GM18498 (cell line): ENCODE measurements at regions not wholly inside any gene's neighbourhood (a gene's known extent, or its start where the extent isn't known, plus 50 kb on each side); places are given as distances from the start of the nearest gene placed in this dataset.
"Not testable (repeated sequence)": the region's sequence is repeated elsewhere in the genome, so short reads cannot be mapped to it uniquely, and the experiment has no call there.

ENCODE experiments used
- ATAC-seq: cut with Tn5 transposase; IDR thresholded peaks from one replicate; pipeline ENCODE4 v1.9.1; 2021; ENCODE audit warnings: mild to moderate bottlenecking, moderate library complexity; ENCODE audit not compliant: unreplicated experiment

DNA sequence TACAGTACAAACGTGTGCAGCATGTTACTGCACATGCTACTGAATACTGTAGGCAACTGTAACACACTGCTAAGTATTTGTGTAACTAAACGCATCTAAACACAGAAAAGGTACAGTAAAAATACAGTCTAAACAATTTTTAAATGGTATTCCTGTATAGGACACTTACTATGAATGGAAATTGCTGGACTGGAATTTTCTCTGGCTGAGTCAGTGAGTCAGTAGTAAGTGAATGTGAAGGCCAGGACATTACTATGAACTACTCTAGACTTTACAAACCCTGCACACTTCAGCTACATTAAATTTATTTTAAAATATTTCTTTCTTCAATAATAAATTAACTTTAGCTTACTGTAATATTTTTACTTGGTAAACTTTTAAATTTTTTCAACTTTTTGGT is 225.0 kb upstream of the TENT5A start:
- no peak for ATAC-seq

DNA sequence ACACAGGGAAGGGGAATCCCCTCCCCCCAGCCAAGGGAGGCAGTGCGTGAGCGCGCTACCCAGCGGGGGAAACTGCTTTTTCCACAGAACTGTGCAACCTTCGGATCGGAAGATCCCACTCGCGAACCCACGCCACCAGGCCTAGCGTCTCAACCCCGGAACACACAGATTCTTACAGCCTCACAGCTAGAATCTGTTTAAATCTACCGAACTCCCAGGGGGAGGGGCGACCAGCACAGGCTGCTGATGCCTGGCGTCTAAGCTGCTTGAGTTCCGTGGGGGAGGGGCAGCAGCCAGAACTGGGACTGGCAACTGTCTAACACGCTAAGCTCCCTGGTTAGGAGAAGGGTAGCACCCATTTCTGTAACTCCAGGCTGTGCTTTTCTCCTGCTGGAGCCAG is 217.3 kb upstream of the TENT5A start:
- ATAC-seq = no peak

DNA sequence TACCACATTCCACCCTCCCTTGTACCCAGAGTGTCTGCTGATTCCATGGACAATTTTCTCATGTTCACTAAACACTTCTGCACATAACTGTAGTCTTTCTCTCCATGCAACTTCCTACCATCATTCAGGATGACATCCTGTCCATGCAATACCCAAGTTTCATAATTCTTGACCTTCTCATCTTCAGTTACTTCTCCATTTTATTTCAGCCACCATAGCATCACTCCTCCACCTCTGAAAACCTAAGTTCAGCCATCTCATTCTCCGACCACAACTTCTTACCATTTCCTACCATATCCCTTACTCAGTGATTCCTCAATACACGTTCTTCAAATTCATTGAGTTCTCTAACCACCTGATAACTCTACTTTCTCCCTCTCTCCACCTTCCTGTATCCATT is 216.5 kb upstream of the TENT5A start:
- ATAC-seq = no peak

DNA sequence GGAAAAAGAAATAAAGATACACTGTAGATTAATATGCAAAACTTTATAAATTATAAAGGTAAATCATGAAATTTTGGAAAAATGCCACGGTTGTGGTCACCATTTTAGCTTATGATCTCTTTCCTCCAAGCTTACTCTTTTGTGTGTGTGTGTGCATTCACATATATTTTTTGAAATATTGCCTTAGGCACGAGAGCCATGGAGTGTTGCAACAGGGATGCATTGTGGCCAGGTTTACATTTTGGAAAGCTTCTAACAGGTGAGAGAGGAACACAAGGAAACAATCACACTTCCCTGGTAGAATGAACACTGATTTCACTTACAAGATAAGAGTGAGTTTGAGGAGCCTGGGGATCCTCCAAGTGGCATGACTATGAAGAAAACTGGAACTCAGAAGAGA is 214.5 kb upstream of the TENT5A start:
- no peak for ATAC-seq

DNA sequence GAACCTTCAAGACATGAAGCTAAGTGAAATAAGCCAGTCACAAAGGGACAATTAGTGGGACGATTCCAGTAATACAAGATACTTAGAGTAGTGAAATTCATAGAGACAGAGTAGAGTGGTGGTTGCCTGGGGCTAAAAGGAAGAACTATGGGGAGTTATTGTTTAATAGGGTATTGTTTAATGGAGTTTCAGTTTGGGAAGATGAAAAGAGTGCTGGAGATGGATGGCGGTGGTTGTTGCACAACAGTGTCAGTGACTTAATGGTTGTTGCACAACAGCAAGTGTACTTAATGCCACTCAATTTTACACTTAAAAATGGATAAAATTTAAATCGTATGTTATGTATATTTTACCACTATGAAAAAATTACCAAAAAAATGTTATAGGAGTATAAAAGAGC is 209.7 kb upstream of the TENT5A start:
- ATAC-seq = no peak

DNA sequence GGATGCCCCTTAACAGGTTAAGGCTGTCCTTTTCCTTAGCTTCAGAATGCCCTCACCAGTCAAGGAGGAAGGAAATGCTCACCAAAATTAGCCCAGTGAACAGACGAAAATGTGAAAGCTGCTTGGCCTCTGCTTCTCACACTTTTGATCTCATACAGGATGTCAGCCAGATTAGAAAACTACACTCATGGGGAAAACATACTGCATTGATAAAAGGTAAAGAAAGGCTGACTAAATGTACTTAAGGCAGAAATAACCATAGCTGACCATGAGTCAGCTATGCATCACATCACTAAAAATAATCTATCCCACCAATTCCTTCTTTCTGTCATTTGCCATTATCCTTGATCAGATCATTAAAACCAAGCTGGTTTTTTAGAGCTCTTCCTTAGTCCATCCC is 198.4 kb upstream of the TENT5A start:
- ATAC-seq = peak; percentile 92

DNA sequence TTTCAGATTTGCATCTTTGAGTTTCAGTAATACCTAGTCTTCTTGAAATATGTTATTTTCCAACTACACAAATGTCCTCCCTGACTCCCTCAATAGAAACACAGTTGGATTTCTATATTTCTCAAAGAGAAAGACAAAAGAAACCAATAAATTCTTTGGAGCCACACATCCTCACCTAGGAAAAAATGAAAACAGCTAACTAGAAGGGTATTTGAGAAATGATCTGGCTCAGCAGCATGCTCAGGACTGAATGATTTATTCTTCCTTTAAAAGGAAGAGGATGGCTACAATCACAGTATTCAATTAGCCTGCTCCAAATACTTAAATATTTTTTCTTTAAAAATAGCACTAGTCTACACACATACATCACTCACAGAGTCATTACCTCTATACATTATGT is 196.4 kb upstream of the TENT5A start:
- ATAC-seq = no peak

DNA sequence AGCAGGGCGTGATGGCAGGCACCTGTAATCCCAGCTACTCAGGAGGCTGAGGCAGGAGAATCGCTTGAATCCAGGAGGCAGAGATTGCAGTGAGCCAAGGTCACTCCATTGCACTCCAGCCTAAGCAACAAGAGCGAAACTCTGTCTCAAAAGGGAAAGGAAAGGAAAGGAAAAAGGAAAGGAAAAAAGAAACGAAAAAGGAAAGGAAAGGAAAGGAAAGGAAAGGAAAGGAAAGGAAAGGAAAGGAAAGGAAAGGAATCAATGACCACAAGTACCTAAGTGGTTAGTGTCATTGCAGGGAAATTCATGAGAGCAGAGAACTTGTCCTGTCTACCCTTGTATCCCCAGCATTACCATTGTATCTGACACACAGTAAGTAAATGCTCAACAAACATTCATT is 195.7 kb upstream of the TENT5A start:
- not testable (repeated sequence) for ATAC-seq

DNA sequence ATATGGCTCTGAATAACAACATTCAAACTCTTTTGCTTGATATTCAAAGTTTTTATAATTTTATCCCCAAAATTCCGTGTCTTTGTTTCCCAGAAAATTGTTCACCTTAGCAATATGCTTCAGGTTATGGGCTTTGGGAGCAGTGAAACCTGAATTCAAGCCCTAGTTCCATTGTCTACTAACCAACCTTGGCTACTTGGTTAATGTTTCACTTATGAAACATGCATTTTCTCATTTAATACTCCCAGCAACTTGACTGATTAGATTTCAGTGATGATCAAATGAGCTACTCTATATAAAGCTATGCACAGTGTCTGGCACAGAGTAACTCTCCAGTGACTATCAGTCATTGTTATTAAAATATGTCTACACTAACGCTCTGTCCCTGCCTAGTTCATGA is 192.2 kb upstream of the TENT5A start:
- ATAC-seq = no peak

DNA sequence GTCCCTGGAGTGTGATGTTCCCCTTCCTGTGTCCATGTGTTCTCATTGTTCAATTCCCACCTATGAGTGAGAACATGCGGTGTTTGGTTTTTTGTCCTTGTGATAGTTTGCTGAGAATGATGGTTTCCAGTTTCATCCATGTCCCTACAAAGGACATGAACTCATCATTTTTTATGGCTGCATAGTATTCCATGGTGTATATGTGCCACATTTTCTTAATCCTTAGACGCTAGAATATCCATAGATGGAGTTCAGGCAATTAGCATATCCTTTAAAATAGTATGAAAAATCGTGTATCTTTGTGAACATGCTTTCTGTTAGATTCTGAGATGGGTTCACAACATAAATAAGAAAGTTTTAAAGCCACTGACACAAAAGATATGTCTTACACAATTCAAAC is 190.4 kb upstream of the TENT5A start:
- not testable (repeated sequence) for ATAC-seq

DNA sequence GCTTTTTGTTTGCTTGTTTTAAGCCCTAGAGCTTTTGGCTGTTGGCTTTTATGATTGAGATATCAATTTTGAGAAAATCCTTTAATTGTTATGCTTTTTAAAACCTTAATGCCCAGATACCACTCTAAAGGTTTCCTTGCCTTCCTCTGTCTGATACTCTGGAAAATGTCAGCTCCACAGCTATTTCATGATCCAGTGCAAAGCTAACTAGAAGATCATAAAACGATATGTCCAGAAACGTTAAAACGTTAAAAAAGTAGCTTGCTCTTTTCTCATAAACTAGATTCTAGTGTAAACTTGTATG is 189.5 kb upstream of the TENT5A start:
- no peak for ATAC-seq

DNA sequence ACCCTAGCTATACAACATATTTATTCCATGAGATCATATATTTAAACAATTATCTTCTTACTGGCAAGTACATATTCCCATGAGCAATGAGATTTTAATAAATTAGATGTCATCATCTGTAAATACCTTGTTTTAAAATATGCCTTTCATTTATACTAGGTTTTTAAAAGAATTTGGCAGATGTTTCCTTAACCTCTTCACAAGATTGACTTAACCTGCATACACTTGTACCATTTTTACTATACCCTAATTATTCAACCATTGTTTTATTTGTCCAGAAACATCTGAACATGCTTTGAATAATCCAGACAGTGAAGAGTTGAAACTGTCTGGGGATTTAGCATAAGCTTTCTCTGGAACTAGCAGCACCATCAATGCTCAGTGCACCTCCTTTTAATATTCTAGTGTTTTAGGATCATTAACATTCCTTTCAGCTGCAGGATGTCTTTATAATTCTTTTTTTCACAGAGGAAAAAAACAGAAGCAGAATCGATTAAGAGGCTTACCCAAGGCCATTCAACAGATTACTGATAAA is 188.0 kb upstream of the TENT5A start:
- ATAC-seq = no peak

DNA sequence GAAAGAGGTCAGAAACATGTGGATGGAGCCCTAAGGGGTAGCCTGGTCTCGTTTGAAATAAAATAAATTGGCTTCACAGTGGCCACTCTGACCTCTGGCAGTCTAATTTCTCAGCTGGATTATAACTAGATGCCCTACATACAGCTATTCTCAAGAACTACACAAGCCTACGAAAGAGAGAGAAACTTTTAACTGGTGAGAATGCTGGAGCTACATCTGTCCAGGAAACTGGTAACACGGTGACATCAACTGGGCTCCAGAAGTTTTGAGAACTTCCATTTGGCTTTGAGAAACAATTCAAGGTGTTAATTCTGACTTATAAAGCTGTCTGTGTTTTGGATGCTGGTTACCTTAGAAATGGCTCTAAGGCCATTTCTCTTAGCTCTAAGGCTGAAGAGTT is 187.3 kb upstream of the TENT5A start:
- ATAC-seq = no peak

DNA sequence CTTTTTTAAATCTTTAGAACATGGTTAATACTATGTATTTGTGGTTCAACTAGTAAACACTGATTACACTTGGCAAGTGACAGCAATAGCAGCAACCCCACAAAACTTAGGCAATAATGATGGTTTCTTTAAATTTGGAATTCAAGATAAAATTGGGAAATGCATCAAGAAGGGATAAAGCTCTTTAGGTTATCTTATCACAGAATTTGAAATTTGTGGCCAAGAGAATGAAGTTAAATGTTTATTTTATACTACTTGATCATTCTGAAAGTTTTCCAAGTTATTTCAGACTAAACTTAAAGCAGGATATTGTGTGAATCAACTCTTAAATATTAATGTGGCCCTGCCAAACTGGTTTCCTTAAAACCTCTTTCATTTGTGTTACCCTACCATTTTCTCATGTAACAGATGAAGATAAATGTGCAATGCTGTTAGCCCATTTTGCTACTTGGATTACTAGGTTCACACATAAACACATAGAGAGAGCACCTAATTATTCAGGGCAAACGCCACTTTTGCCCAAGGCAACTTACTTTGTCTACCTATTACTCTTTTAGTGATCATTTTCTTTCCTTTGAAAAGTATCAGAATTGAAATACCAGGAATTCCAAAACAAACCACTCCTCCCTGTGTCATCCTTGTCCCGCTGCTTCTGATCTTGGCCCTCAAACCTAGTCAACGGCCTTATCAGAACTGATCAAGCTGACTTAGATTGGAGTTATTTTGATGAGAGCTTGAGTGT is 186.7 kb upstream of the TENT5A start:
- no peak for ATAC-seq

DNA sequence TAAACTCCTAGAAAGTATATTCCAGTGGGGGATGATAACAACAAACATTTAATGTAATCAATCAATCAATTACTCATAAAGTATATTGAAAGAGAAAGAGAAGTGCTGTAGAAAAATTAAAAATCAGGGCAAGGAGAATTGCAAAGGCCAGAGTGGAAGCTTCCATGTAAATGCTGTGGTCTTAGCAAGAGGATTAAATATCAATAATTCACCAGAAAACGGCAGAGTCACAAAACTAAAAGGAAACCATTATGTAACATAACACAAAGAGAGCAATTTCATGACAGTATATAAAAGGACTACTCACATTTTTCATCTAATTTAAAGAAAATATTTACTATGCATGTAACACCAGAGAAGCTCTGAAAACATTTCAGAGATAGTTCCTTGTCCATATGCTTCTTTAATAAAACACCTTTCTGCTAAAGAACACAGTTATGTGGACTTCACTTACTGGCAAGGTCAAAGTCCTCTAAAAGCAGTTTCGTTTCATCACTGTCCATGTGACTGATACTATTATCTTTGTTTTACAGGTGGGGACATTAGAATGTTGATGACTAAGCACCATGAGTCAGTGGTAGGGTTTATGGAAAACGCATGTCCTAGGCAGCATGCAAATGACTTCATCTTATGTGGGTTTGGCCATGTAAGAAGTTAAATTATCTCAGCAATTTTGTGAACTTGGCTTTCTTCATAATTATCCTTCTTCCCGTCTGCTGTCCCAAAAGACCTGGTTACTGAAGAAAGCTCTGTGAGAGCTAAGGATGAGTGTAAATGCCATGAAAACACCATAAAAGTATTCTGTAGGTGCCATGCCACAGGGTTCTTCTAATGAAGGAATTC is 185.8 kb upstream of the TENT5A start:
- peak; percentile 89 for ATAC-seq

DNA sequence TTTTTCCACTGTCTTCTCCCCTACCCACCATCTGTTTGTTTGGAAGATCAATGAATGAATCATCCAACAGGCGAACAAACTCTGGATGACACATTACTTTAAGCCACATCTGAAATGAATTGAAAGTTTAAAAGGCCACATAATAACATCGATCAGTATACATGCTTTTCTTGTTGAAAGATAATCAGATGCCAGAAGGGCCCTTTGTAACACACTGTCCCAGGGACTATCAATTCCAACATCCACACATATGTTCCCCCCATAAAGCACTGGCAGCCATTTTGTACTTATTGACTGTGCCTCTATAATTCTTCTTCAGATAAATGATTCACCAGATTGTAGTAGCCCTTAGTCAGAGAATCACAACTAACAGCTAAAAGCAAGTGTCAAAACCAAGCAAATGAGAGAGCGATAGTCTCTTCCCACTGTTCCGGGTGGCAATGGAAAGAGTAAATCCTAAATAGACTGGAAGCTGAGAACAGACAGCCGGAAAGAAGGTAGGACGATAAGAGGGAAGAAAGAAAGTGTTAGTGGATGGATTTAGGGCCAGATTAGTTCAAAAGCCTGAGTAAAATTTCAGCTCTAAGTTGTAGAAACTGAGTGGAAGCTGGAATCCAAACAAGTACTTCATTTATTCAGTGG is 184.9 kb upstream of the TENT5A start:
- no peak for ATAC-seq

DNA sequence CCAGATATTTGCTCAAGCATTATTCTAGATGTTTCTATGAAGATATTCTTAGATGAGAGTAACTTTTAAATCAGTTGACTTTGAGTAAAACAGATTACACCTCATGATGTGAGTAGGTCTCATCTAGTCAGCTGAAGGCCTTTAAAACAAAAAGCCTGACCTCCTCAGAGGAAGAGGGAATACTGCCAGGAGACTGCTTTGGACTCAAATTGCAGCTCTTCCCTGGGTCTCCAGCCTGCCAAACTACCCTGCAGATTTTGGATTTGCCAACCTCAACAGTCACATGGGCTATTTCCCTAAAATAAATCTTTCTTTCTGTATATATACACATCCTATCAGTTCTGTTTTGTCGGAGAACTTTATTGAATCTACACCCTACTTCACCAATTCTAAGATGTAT is 182.5 kb upstream of the TENT5A start:
- no peak for ATAC-seq

DNA sequence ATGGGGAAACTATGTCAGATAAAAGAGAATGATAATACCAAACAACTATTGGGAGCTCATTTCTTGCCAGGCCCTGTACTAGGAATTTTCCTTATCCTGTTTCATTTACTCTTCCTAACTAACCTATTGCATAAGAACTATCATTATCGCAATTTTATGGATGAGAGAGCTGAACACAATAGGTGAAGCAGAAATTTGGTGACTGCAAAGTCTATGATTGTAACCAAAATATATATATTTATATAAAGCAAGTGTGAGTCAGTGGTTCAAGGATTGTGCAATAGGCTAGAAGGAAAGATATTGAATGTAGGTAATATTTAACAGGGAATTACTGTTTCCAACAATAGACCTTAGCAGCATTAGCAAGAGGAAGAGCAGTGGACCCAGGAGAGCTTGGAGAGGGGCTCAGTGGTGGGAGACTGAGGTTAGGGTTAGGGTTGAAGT is 181.1 kb upstream of the TENT5A start:
- no peak for ATAC-seq

DNA sequence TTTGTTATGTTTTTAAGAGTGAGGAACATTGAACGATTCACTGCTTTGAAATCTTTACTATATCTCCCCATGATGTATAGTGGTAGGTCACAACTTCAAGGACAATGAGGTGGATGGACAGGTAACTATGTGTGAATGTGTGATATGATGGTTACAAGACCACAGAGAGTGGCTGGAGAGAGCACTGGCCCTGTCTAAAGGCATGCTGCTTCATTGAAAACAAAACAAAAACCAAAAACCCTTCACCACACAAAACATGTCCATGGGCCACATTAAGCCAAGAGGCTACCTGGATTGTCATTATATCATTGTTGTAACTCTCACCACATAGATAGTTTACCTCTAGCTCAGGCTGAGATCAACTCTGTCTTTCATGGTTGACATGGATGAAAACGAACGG is 180.6 kb upstream of the TENT5A start:
- ATAC-seq = peak; percentile 70

DNA sequence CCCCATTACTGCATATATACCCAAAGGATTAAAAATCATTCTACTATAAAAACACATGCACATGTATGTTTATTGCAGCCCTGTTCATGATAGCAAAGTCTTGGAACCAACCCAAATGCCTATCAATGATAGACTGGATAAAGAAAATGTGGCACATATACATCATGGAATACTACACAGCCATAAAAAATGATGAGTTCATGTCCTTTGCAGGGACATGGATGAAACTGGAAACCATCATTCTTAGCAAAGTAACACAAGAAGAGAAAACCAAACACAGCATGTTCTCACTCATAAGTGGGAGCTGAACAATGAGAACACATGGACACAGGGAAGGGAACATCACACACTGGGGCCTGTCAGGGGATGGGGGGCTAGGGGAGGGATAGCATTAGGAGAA is 180.0 kb upstream of the TENT5A start:
- not testable (repeated sequence) for ATAC-seq

DNA sequence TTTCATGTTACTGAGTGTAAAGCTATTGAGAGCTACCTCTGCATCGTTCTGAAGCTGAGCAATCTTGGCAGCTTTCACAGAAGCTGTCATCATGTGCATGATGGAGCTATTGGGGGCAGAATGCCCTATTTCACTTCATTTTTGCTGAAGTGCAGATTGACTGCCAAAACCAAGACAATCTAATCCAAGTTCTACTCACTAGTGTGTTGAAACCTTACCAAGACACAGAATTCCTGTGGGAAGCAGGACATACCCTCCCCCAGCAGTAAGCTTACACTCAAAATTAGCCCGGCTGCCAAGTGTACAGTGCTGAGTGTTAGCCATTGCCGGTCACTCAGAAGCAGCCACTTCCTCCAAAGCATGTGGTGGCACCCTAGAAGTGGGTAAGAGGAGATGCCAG is 177.3 kb upstream of the TENT5A start:
- no peak for ATAC-seq

DNA sequence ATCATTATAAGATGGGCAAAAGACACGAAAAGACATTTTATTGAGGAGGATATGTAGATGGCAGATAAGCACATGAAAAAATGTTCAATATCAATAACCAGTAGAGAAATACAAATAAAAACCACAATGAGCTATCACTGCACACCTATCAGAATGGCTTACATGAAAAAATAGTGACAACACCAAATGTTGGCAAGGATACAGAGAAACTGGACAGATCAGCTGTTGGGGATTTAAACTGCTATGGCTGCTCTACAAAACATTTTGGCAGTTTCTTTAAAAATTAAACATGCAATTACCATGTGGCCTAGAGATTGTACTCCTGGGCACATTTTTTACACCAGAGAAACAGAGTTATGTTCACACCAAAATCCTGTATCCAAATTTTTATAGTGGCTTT is 172.7 kb upstream of the TENT5A start:
- no peak for ATAC-seq
